Epithelial cell of proximal tubule (primary cell): ENCODE measurements at regions not wholly inside any gene's neighbourhood (a gene's known extent, or its start where the extent isn't known, plus 50 kb on each side); places are given as distances from the start of the nearest gene placed in this dataset.

Experiments used
- DNase-seq: peaks from one replicate; pipeline ENCODE4 v3.0.0-alpha.2; 2011; ENCODE audit warnings: low read depth
- H3K4me3 ChIP-seq: 2 replicates; pipeline ENCODE4 v1.5.1; 2011; ENCODE audit warnings: low read depth, mild to moderate bottlenecking, low read length
- TF ChIP-seq, protein P1 (sequence below): conservative IDR thresholded peaks from 2 replicates; pipeline ENCODE4 v1.5.1; 2012; ENCODE audit warnings: low read depth, mild to moderate bottlenecking, low read length

DNA sequence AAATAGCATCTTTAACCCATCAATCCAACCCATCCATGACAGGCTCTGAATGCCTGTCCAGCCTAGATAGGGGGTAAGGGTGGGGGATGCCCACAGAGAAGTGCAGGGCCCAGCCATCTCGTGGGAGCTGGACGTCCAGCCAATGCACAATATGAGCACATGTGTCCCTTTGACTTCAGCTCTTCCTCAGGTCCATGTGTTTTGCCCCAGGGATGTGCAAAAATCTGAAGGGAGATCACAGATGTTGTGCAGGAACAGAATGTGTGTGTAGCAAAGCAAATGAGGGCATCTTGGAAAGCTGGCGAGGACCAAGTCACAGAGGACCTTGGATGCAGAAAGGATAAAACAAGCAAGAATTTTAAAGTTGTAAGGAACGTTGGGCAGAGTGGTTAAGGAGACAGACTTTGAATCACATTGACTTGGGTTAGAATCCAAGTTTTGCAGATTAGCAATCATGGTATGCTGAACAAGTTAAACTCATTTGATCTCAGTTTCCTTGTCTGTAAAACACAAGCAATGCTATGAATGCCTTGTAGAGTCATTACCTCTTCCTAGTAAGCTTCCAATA is 104.5 kb downstream of the TTC32 start:
- TF ChIP-seq, protein P1, sequence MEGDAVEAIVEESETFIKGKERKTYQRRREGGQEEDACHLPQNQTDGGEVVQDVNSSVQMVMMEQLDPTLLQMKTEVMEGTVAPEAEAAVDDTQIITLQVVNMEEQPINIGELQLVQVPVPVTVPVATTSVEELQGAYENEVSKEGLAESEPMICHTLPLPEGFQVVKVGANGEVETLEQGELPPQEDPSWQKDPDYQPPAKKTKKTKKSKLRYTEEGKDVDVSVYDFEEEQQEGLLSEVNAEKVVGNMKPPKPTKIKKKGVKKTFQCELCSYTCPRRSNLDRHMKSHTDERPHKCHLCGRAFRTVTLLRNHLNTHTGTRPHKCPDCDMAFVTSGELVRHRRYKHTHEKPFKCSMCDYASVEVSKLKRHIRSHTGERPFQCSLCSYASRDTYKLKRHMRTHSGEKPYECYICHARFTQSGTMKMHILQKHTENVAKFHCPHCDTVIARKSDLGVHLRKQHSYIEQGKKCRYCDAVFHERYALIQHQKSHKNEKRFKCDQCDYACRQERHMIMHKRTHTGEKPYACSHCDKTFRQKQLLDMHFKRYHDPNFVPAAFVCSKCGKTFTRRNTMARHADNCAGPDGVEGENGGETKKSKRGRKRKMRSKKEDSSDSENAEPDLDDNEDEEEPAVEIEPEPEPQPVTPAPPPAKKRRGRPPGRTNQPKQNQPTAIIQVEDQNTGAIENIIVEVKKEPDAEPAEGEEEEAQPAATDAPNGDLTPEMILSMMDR: no peak
- no peak overlapping the region for H3K4me3 ChIP-seq
- no peak for DNase-seq

DNA sequence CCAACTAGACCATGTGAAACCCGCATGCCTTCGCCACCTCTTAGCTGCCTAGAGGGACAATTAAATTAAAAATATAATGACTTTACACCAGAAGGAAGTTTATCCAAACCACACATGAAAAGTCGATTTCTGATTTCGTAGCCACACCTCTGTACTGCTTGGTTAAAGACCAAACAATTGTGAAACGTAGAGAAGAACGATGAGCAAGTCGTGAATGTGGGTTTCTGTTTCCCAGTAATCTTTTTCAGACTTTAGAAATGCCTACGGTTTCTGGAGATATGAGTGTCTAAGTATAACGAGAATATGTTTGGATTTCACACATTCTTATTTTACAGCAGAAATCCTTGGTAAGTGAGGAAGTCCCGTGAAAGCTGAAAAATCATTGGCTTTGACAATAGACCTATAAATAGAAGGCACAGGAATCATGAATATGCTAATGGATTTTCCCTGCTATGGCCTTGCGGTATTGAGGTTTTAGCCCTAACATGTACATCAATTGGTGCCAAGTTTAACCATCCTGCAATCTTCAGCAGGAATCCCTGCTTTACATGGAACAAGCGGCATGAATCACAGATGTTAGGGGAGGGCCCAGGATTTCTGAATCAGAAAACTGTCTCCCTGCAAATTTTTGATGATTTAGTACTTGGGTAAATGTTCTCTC is 105.6 kb downstream of the TTC32 start:
- H3K4me3 ChIP-seq: no peak overlapping the region
- no peak for DNase-seq
- TF ChIP-seq, protein P1: no peak

- no peak overlapping the region for H3K4me3 ChIP-seq
- TF ChIP-seq, protein P1: no peak
- DNase-seq: no peak
Observed at GRCh38 chr2:19793132-19793750, 108.5 kb downstream of the TTC32 start.

- TF ChIP-seq, protein P1: no peak
- no peak for DNase-seq
- H3K4me3 ChIP-seq: no peak overlapping the region
Observed at GRCh38 chr2:19790291-19790690, 111.5 kb downstream of the TTC32 start.

GRCh38 chr2:19787134-19787533 is 114.6 kb downstream of the TTC32 start:
- H3K4me3 ChIP-seq: no peak overlapping the region
- TF ChIP-seq, protein P1: no peak
- DNase-seq: no peak

- H3K4me3 ChIP-seq: no peak overlapping the region
- no peak for DNase-seq
- TF ChIP-seq, protein P1: no peak
Observed at GRCh38 chr2:19786408-19787058, 115.2 kb downstream of the TTC32 start.
